HG02571 (cell line): ENCODE measurements at regions not wholly inside any gene's neighbourhood (a gene's known extent, or its start where the extent isn't known, plus 50 kb on each side); places are given as distances from the start of the nearest gene placed in this dataset.
"Not testable (repeated sequence)": the region's sequence is repeated elsewhere in the genome, so short reads cannot be mapped to it uniquely, and the experiment has no call there.

Source experiments
- ATAC-seq: cut with Tn5 transposase; IDR thresholded peaks from one replicate; pipeline ENCODE4 v1.9.1; 2021; ENCODE audit warnings: mild to moderate bottlenecking, moderate library complexity; ENCODE audit not compliant: unreplicated experiment

- ATAC-seq = not testable (repeated sequence)
Measured at GRCh38 chr4:189706821-189707220, 233.9 kb upstream of the FRG1 start.

GRCh38 chr4:189707227-189707626 lies 233.4 kb upstream of the FRG1 start:
- not testable (repeated sequence) for ATAC-seq

GRCh38 chr4:189711956-189712355 lies 228.7 kb upstream of the FRG1 start:
- ATAC-seq = not testable (repeated sequence)

- not testable (repeated sequence) for ATAC-seq
Measured at GRCh38 chr4:189721016-189721993, 219.4 kb upstream of the FRG1 start.

DNA sequence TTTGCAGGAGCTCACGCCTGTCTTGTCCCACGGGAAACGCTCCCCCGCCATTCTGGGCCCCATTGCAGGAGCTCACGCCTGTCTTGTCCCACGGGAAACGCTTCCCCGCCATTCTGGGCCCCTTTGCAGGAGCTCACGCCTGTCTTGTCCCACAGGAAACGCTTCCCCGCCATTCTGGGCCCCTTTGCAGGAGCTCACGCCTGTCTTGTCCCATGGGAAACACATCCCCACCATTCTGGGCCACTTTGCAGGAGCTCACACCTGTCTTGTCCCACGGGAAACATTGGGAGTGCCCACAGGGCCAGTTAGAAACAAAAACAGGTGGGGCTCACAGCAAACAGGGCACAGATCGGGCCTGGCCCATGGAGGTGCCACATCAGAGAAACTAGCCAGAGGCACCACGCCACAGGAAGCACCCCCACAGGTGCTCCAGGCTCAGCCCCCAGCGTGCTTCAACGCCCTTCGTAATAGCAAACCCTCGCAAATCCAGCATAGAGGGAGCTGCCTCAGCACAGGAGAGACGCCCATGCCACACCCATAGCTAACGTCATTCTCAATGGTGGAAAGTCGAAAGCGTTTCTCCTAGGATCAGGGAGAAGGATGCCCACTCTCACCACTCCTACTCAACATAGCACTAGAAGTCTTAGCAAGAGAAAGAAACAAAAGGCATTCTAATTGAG lies 218.2 kb upstream of the FRG1 start:
- ATAC-seq = not testable (repeated sequence)

- ATAC-seq = not testable (repeated sequence)
Measured at GRCh38 chr4:189727982-189728638, 212.6 kb upstream of the FRG1 start.

DNA sequence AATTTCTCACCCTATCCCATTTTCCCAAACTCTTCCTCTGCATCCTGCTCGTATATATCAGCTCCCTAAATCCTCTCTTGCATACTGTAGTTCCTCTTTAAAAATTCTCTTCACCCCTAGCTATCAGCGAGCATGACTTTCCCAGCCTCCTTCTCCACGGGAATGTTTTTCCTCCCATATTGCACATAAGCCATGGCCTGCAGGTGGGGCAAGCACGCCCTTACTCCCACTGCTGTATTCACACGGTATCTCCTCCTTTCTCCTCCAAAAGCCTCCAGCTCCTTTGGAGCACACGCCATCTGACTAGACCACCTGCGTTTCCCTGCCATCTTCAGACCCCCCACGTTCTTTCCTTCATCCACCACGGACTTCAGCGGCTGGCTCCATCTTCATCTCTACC lies 208.7 kb upstream of the FRG1 start:
- not testable (repeated sequence) for ATAC-seq

GRCh38 chr4:189733507-189733906 lies 207.2 kb upstream of the FRG1 start:
- not testable (repeated sequence) for ATAC-seq

GRCh38 chr4:189734648-189735267 lies 205.9 kb upstream of the FRG1 start:
- not testable (repeated sequence) for ATAC-seq

DNA sequence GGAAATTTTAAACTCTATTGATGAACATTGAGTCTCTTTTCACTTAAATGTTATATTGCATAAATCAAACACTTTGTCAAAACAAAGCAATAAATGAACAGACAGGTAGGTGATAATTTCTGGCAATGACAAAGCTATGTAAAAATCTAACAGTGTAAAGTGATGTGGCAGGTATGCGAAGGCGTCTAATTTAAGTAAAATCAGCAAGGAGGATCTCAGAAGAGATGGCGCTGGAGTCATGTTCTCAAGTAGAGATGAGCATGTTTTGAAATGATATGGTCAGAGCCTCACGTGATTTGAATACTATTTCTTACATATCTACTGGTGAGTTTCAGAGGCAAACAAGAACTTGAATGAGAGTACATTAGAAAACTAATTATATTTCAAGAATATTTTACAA lies 204.0 kb upstream of the FRG1 start:
- not testable (repeated sequence) for ATAC-seq

- not testable (repeated sequence) for ATAC-seq
Measured at GRCh38 chr4:189740118-189740517, 200.6 kb upstream of the FRG1 start.

GRCh38 chr4:189740873-189741272 lies 199.8 kb upstream of the FRG1 start:
- no peak for ATAC-seq

- not testable (repeated sequence) for ATAC-seq
Measured at GRCh38 chr4:189753092-189753491, 187.6 kb upstream of the FRG1 start.

GRCh38 chr4:189763583-189763982 lies 177.1 kb upstream of the FRG1 start:
- no peak for ATAC-seq

DNA sequence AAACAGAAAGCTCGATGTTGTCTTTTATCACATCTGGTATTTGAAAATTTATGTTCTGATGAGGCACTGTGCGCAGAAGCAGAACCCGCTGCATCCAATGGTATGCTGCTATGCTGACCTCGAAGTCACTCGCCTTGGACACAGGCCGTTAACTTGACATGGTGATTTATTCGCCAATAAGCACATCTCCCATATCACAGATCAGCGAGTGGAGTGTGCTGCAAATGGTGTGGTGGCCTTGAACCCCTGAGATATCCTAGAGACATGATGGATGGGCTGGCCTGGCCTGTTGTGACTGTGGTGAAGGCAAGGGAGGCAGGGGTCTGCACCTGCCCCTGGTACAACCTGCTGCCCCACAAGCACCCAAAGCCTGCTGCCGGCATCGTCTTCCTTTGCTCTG lies 175.4 kb upstream of the FRG1 start:
- no peak for ATAC-seq

- ATAC-seq = no peak
Measured at GRCh38 chr4:189765736-189766135, 174.9 kb upstream of the FRG1 start.

- ATAC-seq = no peak
Measured at GRCh38 chr4:189767941-189768340, 172.7 kb upstream of the FRG1 start.

DNA sequence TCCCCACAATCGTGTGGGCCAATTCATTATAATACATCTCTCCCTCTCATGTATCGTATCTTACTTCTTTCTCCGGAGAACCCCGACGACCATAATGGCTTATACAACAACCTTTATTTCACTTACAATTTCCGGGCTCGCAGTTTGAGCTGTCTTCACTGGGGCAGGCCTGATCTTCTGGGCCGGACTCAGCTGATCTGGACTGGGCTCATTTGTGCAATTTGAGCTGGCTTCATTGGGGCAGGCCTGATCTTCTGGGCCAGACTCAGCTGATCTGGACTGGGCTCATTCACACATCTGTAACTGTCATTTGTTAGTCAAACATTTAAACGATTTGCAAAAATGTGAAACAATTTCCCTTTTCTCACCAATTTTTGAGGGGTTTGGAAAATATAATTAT lies 171.5 kb upstream of the FRG1 start:
- no peak for ATAC-seq

- ATAC-seq = no peak
Measured at GRCh38 chr4:189771696-189772361, 168.8 kb upstream of the FRG1 start.

GRCh38 chr4:189773909-189774308 lies 166.8 kb upstream of the FRG1 start:
- ATAC-seq = no peak
